ENCODE measurements at regions not wholly inside any gene's neighbourhood (a gene's known extent, or its start where the extent isn't known, plus 50 kb on each side); places are given as distances from the start of the nearest gene placed in this dataset.

DNA sequence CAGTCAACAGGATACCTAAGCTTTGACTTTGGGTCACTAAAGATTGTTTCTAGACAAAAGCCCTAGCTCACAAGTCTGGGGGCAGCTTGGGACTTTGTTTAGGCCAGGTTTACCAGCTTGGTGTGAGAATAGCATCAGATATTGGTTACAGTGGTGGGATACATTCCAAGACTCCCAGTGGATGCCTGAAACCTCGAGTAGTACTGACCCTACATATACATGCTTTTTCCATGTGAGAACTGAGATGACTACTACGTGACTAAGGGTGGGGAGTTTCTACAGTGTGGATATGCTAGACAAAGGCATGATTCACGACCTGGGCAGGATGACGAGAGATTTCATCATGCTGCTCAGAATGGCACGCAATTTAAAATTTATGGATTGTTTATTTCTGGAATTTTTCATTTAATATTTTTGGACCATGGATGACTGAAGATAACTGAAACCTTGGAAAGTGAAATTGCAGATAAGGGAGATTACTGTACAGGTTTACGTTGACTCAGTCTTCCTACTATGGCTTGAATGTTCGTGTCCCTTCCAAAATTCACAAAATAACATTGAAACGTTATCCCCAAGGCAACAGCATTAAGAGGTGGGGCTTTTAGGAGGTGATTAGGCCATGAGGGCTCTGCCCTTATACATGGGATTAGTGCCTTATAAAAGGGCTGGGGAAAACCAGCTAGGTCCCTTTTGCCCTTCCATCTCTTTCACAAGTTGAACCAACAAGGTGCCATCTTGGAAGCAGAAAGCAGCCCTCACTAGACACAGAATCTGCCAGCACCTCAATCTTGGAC lies 50.2 kb upstream of the CTAGE1 start:
- no peak for DNase-seq

DNA sequence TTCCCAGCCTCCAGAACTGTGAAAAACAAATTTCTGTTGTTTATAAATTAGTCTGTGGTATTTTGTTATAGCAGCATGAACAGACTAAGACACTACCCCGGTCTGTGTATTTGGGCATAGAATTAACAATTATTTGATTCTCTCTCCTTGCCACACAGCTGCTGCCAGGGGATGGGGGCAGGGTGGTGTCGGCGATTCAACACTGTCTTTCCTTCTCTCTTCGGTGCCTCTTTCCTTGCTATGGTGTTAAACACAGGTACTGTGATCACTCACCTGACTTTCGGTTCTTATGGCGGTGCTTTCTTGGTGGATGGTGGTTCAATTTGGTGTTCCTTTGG lies 50.8 kb upstream of the CTAGE1 start:
- DNase-seq, result no peak

DNA sequence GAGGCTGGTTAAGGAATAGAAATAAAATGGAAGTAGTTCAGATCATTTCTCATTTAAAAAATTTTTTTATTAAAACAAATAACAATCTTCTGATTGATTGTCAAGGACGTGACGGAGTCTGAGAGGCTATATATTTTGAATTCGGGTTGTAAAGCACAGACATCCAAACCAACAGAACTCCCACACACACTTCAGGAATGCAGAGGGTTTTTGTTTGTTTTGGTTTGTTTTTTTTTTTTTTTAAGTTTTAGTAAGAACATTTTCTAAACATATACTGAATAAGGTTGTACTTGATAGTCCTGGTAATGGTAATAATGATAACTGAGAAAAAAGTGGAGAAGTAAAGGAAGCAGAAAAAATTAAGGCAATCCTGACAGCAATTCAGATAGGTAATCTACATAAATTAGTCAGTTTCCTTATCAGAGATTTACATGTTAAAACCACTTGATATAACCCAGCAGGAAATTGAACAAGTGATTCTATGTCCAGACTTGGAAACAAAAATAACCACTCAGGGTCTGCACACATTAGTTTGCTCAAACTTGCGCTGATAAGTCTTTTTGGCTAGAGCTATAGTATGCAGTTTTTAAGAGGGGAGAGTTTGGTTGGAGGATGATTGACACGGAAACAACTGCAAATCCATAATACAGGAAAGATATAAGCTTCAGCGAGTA lies 51.5 kb upstream of the CTAGE1 start:
- DNase-seq, result no peak

DNA sequence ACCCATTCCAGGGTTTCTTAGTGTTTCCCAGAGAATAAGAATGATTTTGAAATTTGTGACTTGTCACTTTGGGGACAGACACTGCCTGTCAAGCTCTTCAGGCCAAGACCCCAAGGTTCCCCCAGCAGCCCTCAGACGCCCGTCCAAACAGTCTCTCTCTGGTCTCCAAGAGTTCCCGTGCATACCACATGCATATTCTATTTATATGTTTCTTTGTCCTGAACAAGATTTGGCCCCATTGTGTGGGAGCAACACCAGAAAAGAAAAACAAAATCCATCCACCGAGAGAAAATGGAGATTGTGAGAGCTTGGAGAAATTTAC lies 52.2 kb upstream of the CTAGE1 start:
- no peak for DNase-seq

DNA sequence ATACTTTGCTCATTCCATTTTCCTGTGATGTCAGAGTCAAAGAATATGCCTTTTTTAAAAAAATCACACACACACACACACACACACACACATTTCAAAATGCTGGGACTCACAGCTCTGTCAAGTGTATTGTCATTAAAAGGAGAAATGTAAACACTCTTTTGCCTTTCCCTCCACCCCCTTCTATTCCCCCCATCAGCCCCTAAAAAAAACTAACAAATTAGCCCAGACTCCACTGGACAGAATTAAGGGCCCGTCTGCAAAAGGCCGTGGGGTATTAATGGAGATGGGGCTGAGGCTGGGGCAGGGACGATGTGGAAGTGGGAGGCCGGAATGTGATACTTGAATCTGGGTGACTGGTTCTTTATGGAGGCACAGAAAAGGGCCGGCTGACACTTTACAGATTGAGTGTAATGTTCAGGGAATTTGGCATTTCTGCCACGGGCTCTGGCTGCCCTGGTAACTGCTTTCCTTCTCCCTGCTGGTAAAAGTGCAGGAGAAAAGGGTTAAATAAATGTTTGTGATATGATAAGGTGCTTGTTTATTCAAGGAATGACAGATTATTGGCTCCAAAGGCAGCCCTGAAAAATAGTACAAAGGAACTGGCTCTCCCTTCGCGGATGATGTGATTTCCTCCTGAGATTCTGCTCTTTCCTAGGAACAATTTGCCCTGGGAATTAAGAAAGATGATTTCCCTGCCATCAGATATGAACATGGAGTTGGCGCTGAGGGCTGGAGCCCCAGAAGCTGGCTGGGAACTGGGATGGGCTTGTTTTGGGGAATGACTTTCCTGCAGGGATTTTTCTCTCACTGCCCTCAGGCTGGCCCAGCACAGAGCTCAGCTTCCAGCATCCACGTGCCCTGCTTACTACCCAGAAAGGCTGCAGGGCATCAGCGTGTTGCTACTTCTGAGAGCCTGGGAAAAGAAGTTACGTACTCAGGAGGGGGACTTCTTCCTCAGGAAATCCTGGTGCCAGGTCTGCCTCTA lies 52.8 kb upstream of the CTAGE1 start:
- DNase-seq, result no peak

DNA sequence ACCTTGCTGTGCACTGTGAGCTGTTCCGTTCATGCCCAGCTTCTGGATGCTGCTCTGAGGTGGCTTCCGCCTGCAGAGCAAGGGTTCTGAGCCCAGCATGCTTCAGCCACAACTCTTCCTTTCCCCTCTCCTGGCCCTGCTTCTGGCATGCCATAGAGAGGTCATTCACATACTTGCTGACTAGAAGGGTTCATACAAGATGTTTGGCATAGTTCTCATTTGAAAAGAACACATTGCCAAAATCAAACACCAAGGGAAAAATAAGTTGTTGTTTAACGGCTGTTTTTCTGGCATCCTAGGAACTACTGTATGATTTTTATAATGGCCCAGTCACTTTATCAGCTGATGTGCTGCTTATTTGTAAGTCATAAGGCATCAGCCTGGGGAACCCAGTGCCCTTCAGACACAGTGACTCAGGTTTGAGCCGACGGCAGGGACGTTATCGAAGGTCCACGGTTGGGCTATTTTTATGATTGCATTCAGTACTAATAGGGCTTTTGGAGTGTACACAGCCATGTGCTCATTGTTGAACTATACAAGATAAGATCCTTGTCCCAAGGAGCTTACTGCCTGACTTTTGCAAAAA lies 53.9 kb upstream of the CTAGE1 start:
- no peak for DNase-seq

DNA sequence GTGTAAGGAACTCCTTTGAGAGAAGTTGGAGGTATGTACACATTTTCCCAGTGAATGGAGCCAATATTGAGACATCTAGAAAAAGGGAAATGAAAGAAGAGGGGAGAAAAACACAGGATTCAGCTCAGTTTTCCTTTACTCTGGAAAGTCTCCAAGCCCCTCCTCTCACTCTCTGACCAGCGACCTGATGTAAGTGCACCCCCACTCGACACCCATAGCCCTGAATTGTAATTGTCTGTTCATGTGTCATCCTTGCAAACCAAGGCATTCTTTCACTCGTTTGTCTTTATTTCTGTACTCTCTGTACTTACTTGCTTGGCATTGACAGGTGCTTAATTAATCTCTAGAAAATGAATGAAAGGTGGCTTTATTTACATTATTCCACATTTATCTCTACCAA lies 55.7 kb upstream of the CTAGE1 start:
- DNase-seq, result no peak

DNA sequence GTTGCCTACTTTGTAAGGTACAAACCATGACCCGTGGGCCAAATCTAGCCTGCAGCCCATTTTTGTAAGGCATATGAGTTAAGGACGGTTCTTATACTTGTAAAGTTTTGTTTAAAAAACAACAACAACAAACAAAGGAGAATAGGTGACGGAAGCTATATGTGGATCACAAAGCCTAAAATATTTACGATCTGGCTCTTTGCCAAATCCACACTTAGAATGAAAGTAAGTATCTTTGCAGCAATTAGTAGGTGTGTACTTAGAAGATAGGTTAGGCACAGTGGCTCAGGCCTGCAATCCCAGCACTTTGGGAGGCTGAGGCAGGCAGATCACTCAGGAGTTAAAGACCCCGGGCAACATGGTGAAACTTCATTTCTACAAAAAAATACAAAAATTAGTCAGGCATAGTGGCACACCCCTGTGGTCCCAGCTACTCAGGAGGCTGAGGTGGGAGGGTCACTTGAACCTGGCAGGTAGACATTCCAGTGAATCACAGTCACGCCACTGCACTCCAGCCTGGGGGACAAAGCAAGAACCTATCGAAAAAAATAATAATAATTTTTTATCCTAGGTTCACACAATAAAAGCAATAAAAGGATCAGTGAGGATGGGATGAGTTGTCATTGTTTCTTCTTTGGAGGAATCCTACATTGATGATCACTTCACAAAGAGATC lies 57.8 kb upstream of the CTAGE1 start:
- no peak for DNase-seq

DNA sequence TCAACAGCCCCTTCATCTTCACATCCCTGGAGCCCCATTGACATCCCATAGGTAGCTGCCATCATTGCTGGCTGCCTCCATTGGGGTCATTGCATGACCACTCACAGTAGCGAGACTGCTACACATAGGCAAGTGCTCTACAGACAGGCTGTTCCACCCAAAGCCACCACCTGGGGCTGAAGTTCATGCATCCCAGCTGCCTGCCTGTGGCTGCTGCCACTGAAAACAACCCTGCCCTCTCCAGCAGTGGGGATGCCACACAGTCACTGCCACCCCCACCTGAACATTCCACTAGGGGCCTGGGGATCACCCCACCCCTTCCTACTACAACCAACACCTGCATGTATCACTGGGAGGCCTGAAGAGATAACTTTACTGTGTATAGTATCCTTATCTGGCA lies 59.5 kb upstream of the CTAGE1 start:
- DNase-seq, result no peak

DNA sequence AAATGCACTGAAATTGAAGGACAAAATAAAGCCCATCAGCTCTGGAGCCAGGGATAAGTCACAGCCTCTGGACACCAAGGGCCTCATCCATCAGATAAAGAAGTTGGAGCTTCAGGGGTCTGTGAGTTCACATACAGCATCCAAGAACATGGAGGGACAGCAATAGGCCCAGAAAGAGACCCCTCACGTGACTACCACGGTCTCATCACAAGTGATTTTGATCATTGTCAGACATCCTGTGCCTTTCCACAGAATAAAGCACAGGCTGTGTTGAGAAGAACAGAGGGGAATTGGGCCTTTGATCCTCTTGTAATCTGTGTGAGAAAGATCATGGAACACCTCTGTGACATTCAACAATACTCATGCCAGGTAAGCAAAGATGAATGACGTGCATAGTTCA lies 65.2 kb upstream of the CTAGE1 start:
- DNase-seq, result no peak

DNA sequence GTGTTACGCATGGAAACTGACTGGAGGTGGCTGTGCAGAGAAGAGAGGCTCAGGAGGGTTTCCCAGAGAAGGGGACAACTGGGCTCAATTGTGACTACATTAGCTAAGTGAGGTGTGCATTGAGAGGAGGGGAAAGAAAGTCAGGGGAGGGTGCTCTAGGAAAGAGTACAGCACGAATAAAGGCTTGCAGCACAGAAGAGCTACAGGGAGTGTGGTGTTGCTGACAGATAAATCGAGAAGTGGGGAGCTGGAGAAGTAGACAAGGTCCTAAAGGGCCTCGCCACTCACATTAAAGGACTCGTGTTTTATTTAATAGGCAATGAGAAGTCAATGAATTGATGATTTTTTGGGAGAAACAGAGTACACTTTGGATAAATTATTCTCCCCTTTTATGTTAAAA lies 65.7 kb upstream of the CTAGE1 start:
- no peak for DNase-seq

DNA sequence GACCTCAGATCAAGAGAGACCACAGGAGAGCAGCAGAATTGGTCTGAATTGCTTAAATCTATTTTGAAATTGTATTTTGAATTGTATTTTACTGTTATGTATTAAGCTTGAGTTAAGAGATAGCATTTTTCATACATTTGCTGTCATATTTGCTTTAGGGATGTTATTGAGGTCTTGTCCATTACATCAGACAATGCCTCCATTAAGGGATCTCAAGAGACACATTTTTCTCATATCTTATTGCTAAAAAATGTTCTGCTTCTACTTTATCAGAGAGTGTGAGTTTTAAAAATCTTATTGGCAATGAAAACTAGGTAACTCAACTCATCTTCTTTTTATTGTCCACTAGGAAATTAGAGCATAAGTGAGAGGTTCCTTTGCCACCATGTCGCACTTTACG lies 66.8 kb upstream of the CTAGE1 start:
- no peak for DNase-seq

DNA sequence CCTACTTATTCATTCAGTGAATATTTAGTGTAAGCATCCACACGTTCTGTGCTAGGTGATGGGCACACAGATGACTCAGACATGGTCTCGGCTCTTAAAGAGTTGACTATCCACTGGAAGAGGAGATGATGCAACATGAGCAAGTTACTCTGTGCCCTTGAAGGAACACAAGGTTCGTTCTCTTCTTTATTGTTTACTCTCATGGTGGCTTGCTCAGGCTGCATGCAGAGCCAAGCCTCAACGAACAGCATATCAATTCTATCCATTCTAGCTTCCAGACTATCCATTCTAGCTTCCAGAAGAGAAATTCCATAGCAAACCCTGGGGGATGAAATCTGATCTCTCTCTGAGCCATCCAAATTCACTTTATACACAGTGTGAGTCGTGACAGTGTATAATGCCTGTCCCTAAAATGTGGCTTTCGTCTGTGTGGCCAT lies 68.1 kb upstream of the CTAGE1 start:
- no peak for DNase-seq

DNA sequence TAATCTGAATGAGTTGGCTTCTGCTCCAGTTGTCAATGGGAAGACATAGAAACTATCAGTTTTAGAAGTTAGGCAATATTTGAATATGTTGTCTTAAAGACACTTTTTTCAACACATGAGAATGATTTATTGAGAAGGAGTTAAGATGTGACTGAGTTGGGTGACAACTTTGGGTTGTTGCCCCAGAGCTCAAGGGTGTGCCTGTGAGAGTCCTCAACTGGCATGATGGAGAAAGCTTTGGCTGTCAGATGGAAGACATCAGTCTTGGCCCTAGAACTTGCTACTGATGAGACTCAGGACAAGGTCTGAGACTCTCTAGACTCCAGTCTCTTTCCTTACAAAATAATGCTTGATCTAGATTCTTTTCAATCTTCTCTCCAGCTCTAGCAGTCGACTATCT lies 69.0 kb upstream of the CTAGE1 start:
- DNase-seq, result no peak

DNA sequence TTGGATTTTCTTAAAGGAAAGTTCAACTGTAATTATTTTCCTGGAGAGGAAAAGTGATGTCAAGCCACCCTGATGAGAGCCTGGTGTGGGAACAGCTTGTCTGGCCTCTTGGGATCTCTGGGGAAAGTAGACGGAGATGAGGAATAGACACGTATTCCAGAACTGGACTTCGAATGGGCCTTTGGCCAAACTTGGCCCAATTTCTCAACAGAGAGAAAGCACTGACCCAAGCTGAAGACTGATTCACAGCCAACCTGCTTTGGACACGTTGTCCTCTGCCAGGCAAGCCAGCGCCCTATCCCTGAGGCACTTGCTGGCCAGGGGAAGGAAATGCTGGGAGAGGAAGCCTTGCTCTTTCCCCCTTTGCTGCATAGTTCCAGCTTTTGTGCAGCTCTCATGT lies 70.8 kb upstream of the CTAGE1 start:
- no peak for DNase-seq

DNA sequence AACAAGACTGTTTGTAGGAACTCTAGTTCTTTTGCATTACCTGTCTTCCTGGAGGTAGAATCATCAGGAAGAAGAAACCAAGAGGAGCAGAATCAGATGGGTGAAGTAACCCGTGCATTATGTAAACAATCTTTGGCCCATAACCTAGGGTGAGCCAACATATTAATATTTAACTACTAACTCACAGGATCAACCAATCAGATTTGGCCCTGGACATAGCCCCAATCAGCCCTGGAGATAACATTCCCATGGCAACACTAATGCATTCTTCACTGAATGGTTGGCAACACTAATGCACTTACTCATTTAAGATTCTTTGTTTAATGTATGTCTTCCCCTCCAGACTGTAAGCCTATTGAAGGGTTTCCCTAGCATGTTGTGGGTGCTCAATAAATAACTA lies 72.0 kb upstream of the CTAGE1 start:
- no peak for DNase-seq

DNA sequence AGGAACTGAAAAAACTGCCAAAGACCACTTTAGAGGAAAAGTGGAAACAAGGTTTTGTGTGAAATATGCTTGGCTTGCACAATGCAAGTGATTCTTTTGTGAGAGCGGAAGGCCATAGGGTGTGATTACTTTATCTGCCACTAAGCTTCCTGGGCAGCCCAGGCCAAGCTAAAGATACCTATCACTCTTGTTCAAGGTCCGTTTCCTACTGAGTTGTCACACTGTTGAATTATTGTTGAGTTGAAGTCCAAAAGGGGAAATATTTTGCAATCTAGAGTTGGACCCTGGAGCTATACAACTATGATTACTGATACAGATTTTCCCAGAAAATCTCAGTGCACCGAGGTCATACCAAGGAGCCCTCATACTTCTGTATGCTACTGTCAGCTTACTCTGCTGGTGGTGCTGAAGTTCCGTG lies 72.7 kb upstream of the CTAGE1 start:
- DNase-seq, result no peak

DNA sequence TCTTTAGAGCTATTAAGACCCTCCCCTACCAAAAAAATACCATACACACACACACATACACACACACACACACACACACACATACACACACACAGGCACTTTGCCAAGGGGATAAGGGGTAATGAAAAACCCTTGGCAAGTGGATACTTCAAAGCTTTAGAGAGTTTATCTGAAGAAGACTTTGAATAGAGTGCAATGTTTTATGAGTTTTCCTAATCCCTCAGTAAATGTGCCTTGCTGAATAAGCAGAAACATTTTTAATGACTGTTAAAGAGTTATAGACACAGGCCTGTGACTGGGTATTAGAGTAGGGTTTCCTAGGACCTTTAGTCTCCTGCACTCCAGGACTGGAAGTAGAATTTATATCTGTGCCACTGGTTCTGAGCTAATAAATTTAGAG lies 75.5 kb upstream of the CTAGE1 start:
- no peak for DNase-seq

DNA sequence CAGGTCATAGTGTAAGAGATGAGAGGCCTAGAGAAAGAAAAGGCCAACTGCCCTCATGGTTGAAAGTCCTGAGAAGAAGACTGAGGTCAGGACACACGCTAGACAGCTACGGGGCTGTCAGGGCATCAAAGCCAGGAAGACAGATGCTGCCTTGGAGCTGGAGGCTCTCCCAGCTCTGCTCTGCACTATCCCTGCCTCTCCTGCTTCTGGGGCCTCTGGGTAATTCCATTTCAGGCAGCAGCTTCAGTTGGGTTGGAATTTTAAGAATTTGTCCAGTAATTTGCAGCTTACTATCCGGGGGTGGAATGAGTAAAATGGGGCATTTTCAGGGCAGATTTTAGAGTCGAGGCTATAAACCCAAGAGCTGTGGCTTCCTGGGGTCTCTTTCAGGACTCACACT lies 76.2 kb upstream of the CTAGE1 start:
- DNase-seq, result no peak

DNA sequence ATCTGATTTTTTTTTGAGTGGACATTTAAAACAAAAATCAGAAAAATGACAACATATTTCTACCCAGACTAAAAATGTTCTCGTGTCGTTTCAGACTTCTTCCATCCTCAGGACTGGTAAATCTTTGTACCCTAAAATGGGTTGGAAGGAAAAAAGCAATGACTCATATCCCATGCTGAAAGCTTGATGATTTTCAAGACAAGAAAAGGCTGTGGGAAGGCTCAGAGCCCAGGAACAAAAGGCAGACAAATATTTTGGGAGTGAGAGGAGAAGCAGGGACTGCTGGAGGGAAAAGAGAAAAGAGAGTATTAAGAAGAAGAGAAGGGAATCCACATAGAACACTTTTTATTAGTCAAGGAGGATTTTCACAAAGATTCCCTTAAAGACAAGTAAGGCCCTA lies 77.1 kb upstream of the CTAGE1 start:
- DNase-seq, result no peak

DNA sequence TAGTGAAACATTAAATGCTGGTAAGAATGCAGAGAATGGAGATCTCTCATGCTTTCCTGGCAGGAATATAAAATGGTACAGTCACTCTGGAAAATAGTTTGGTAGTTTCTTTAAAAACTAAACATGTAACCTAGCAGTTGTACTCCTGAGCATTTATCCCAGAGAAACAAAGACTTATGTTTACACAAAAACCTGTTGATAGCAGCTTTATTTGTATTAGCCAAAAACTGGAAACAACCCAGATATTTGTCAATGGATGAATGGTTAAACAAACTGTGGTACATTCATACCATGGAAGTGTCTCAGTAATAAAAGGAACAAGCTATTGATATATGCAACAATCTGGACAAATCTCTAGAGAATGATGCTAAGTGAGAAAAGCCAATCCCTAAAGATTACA lies 81.7 kb upstream of the CTAGE1 start:
- DNase-seq, result no peak

DNA sequence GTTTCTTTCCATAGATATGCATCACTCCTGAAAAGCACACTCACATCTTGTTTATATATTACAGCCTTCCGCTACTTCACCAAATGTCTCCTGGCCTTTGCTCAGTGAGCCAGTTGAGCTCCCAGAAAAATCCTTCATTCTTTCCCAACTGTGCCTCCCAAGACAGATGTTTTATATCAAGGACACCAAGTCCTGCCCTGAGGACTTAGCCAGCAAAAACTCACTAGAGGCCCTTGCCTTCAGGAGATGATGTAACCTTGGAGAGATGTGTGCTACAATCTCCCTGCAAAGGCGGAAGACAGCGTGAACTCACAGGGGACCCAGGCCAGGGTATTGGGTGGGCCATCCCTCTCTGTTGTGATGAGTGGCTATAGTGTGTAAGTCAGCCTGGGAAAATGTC lies 86.1 kb upstream of the CTAGE1 start:
- DNase-seq, result no peak
